Cardiac fibroblast (primary cell): ENCODE measurements at regions not wholly inside any gene's neighbourhood (a gene's known extent, or its start where the extent isn't known, plus 50 kb on each side); places are given as distances from the start of the nearest gene placed in this dataset.

ENCODE experiments used
- DNase-seq, 2 donors: peaks; one replicate each; pipeline versions ENCODE4 v3.0.0 to v3.0.0-alpha.2; 2010; ENCODE audit warnings: low read depth in 2 of 2
- H3K4me3 ChIP-seq, 2 donors: replicated peaks in 1 of 2; 1 replicate in 1 of 2; 2 replicates in 1 of 2; pipeline ENCODE4 v1.5.1; 2011; ENCODE audit warnings: low read depth in 2 of 2, low read length in 2 of 2, mild to moderate bottlenecking in 2 of 2, moderate library complexity in 1 of 2
- TF ChIP-seq, protein P1 (sequence below): IDR thresholded peaks from one replicate; pipeline ENCODE4 v1.5.1; 2011; ENCODE audit warnings: low read depth, mild to moderate bottlenecking, low read length, inconsistent platforms

DNA sequence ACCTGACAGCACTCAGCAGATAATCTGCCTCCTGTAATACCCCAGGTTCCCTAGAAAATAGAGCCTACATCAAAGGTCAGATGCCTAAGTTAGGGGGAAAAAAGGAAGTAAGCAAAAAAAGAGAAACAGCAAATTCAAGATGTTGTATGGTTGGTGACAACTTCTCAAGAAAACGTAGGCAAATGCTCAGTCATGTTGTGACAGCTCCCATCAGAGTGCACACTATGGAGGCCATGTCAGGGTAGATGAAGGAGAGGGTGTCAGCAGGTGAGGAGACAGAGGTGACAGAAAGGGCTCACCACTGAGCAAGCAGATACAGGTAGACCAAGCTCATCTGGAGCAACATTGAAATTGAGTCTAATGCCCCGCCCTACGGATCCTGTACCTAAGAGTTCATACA, 356.8 kb upstream of the BRINP1 start:
- TF ChIP-seq, protein P1, sequence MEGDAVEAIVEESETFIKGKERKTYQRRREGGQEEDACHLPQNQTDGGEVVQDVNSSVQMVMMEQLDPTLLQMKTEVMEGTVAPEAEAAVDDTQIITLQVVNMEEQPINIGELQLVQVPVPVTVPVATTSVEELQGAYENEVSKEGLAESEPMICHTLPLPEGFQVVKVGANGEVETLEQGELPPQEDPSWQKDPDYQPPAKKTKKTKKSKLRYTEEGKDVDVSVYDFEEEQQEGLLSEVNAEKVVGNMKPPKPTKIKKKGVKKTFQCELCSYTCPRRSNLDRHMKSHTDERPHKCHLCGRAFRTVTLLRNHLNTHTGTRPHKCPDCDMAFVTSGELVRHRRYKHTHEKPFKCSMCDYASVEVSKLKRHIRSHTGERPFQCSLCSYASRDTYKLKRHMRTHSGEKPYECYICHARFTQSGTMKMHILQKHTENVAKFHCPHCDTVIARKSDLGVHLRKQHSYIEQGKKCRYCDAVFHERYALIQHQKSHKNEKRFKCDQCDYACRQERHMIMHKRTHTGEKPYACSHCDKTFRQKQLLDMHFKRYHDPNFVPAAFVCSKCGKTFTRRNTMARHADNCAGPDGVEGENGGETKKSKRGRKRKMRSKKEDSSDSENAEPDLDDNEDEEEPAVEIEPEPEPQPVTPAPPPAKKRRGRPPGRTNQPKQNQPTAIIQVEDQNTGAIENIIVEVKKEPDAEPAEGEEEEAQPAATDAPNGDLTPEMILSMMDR = no peak
- H3K4me3 ChIP-seq = no peak overlapping the region
- DNase-seq = no peak

DNA sequence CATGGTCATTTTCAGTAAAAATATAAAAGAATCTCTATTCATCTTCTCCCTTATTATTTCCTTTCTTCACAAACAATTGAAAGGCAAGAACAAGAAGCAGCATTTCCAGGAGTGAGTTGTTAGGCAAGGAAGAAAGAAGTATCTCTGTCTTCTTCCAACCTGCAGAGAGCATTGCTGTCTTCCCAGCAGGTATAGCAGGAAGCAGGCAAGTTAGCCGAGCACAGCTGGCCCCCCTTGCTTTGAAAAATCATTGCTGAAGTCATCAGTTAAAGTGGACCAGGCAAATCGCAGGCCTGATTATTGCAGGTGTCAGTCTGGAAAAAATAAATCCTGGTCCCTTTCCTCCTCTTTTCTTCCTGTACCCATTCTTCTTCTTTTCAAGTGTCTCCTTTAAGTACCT, 353.1 kb upstream of the BRINP1 start:
- TF ChIP-seq, protein P1 = no peak
- DNase-seq = no peak
- no peak overlapping the region for H3K4me3 ChIP-seq

DNA sequence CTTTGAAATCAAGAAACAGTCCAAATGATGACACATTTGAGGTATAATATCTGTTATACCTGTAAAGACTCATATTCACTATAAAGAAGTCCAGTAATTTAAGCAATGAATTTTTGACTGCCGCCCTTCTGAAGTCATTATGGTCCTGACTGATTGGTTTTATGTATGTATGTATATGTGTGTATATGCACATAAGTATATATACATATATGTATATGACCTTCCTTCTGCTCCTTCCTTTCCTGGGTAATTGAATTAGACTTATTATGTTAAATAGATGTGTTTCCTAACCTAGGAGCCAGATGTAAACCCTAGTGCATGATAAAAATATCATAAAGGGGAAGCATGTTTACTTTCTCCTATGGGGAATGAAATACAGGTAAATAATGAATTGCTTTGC, 343.1 kb upstream of the BRINP1 start:
- TF ChIP-seq, protein P1 = no peak
- DNase-seq = no peak
- H3K4me3 ChIP-seq = no peak overlapping the region

- H3K4me3 ChIP-seq = no peak overlapping the region
- TF ChIP-seq, protein P1 = no peak
- no peak for DNase-seq
Observed at GRCh38 chr9:119709431-119709830, 340.2 kb upstream of the BRINP1 start.

- DNase-seq = no peak
- no peak overlapping the region for H3K4me3 ChIP-seq
- TF ChIP-seq, protein P1 = no peak
Observed at GRCh38 chr9:119707228-119707845, 338.1 kb upstream of the BRINP1 start.

DNA sequence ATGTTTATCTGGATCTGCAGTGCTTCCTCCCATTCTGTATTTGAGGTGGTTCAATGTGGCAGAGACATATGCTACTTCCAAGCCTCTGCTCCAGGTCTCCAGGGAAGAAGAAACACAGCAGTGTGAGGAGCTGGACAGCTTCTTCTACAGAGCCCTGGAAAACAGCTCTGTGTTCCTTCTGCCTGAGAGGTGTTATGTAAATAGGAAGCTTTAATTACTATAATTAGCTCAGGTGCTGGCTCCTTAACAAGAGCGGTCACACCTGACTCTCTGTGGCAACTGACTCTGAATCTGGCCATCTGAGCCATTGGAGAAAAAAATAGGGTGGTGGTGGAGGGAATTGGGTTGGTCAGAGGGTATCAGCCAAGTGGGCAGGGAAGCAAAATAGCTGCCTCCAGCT, 332.4 kb upstream of the BRINP1 start:
- no peak overlapping the region for H3K4me3 ChIP-seq
- DNase-seq = no peak
- TF ChIP-seq, protein P1 = no peak

DNA sequence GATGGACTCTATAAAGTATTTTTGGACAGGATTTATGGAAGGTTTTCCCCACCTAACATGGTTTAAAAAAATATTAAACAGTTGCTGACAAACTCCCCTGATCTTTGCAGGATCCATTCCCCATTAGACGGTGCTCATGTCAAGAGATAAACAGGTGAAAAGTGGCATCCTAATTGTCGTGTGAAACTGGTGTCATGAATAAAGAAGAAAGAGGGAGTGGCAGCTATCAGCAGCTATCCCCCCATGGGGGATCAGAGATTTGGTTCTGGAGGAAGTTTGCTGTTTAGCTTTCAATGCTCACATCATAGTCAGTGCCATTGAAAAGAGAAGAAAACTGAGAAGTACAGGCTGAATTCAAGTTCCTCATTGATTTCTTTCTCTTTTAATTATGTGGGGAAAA, 329.3 kb upstream of the BRINP1 start:
- H3K4me3 ChIP-seq = no peak overlapping the region
- TF ChIP-seq, protein P1 = no peak
- DNase-seq = no peak
